IPS-15b (cell line): ENCODE measurements at regions not wholly inside any gene's neighbourhood (a gene's known extent, or its start where the extent isn't known, plus 50 kb on each side); places are given as distances from the start of the nearest gene placed in this dataset.

ENCODE experiments used
- H3K27me3 ChIP-seq: one replicate; pipeline ENCODE4 v1.6.1; 2013; ENCODE audit warnings: low read length; ENCODE audit not compliant: control insufficient read depth, insufficient read depth
- H3K36me3 ChIP-seq: one replicate; pipeline ENCODE4 v1.6.1; 2013; ENCODE audit warnings: low read length; ENCODE audit not compliant: control insufficient read depth, insufficient read depth
- H3K4me1 ChIP-seq: one replicate; pipeline ENCODE4 v1.6.1; 2013; ENCODE audit warnings: mild to moderate bottlenecking, low read length; ENCODE audit not compliant: control insufficient read depth, insufficient read depth
- H3K4me3 ChIP-seq: one replicate; pipeline ENCODE4 v1.5.1; 2013; ENCODE audit warnings: low read depth, low read length
- H3K9ac ChIP-seq: one replicate; pipeline ENCODE4 v1.6.1; 2013; ENCODE audit warnings: low read depth, mild to moderate bottlenecking, low read length
- H3K9me3 ChIP-seq: one replicate; pipeline ENCODE4 v1.6.1; 2013; ENCODE audit warnings: mild to moderate bottlenecking, low read length; ENCODE audit not compliant: control insufficient read depth, insufficient read depth

GRCh38 chr16:54505549-54506213, 219.1 kb upstream of the IRX3 start:
- no peaks in the 10 kb centered on the region for H3K36me3 ChIP-seq
- H3K27me3 ChIP-seq, result no peaks in the 10 kb centered on the region
- peaks cover 8% of the 10 kb centered on the region for H3K4me1 ChIP-seq
- no peaks in the 10 kb centered on the region for H3K9me3 ChIP-seq
- no peak overlapping the region for H3K4me3 ChIP-seq
- no peak overlapping the region for H3K9ac ChIP-seq

GRCh38 chr16:54504372-54504771, 217.8 kb upstream of the IRX3 start:
- no peaks in the 10 kb centered on the region for H3K36me3 ChIP-seq
- no peak overlapping the region for H3K4me3 ChIP-seq
- no peak overlapping the region for H3K9ac ChIP-seq
- H3K9me3 ChIP-seq, result no peaks in the 10 kb centered on the region
- H3K27me3 ChIP-seq, result no peaks in the 10 kb centered on the region
- H3K4me1 ChIP-seq, result peaks cover 8% of the 10 kb centered on the region

- Histone ChIP-seq H3K9me3 (no peaks in the 10 kb centered on the region), H3K36me3 (no peaks in the 10 kb centered on the region), H3K4me1 (peaks cover 8% of the 10 kb centered on the region), H3K27me3 (no peaks in the 10 kb centered on the region), H3K4me3 (no peak overlapping the region), H3K9ac (no peak overlapping the region)
Measured at GRCh38 chr16:54503856-54504219, 217.3 kb upstream of the IRX3 start.

- Histone ChIP-seq H3K27me3 (no peaks in the 10 kb centered on the region), H3K9ac (no peak overlapping the region), H3K4me3 (no peak overlapping the region), H3K9me3 (no peaks in the 10 kb centered on the region), H3K36me3 (no peaks in the 10 kb centered on the region), H3K4me1 (peaks cover 8% of the 10 kb centered on the region)
Measured at GRCh38 chr16:54503011-54503855, 216.6 kb upstream of the IRX3 start.

GRCh38 chr16:54501797-54502196, 215.2 kb upstream of the IRX3 start:
- H3K9me3 ChIP-seq, result no peaks in the 10 kb centered on the region
- no peaks in the 10 kb centered on the region for H3K27me3 ChIP-seq
- H3K9ac ChIP-seq, result no peak overlapping the region
- H3K36me3 ChIP-seq, result no peaks in the 10 kb centered on the region
- peaks cover 6% of the 10 kb centered on the region for H3K4me1 ChIP-seq
- no peak overlapping the region for H3K4me3 ChIP-seq

GRCh38 chr16:54493594-54493993, 207.0 kb upstream of the IRX3 start:
- H3K4me3 ChIP-seq, result no peak overlapping the region
- H3K4me1 ChIP-seq, result no peaks in the 10 kb centered on the region
- H3K9me3 ChIP-seq, result no peaks in the 10 kb centered on the region
- no peak overlapping the region for H3K9ac ChIP-seq
- H3K27me3 ChIP-seq, result no peaks in the 10 kb centered on the region
- no peaks in the 10 kb centered on the region for H3K36me3 ChIP-seq

- Histone ChIP-seq H3K4me3 (no peak overlapping the region), H3K9ac (no peak overlapping the region), H3K36me3 (no peaks in the 10 kb centered on the region), H3K9me3 (no peaks in the 10 kb centered on the region), H3K27me3 (no peaks in the 10 kb centered on the region), H3K4me1 (no peaks in the 10 kb centered on the region)
Measured at GRCh38 chr16:54493061-54493460, 206.5 kb upstream of the IRX3 start.

- Histone ChIP-seq H3K27me3 (no peaks in the 10 kb centered on the region), H3K9me3 (no peaks in the 10 kb centered on the region), H3K4me1 (no peaks in the 10 kb centered on the region), H3K36me3 (no peaks in the 10 kb centered on the region), H3K9ac (no peak overlapping the region), H3K4me3 (no peak overlapping the region)
Measured at GRCh38 chr16:54490112-54490488, 203.5 kb upstream of the IRX3 start.

- H3K9me3 ChIP-seq, result no peaks in the 10 kb centered on the region
- no peak overlapping the region for H3K9ac ChIP-seq
- H3K27me3 ChIP-seq, result no peaks in the 10 kb centered on the region
- H3K4me1 ChIP-seq, result no peaks in the 10 kb centered on the region
- H3K36me3 ChIP-seq, result no peaks in the 10 kb centered on the region
- H3K4me3 ChIP-seq, result no peak overlapping the region
Measured at GRCh38 chr16:54489225-54490111, 202.9 kb upstream of the IRX3 start.

GRCh38 chr16:54488729-54489128, 202.1 kb upstream of the IRX3 start:
- H3K27me3 ChIP-seq, result no peaks in the 10 kb centered on the region
- no peaks in the 10 kb centered on the region for H3K4me1 ChIP-seq
- no peak overlapping the region for H3K9ac ChIP-seq
- no peaks in the 10 kb centered on the region for H3K36me3 ChIP-seq
- H3K4me3 ChIP-seq, result no peak overlapping the region
- no peaks in the 10 kb centered on the region for H3K9me3 ChIP-seq

- Histone ChIP-seq H3K4me1 (no peaks in the 10 kb centered on the region), H3K36me3 (no peaks in the 10 kb centered on the region), H3K9ac (no peak overlapping the region), H3K9me3 (no peaks in the 10 kb centered on the region), H3K27me3 (no peaks in the 10 kb centered on the region), H3K4me3 (no peak overlapping the region)
Measured at GRCh38 chr16:54487933-54488332, 201.3 kb upstream of the IRX3 start.
